Caco-2 (cell line): ENCODE measurements at regions not wholly inside any gene's neighbourhood (a gene's known extent, or its start where the extent isn't known, plus 50 kb on each side); places are given as distances from the start of the nearest gene placed in this dataset.

Source experiments
- BruUV-seq: library from RNA; stranded (reverse); fragments of 400-500 nt; replicated peaks from 2 replicates; lab custom pipeline; 2021; lab: Mats Ljungman, UMichigan
- CTCF ChIA-PET: fragments of 300-600 bp; sonication (Branson Sonifier 250); formaldehyde crosslinking; loops from one replicate; lab custom pipeline; 2022; ENCODE audit warnings: antibody characterized with exemption; lab: Charles Lee
- POLR2A ChIA-PET: fragments of 300-600 bp; sonication (Branson Sonifier 250); formaldehyde crosslinking; loops from one replicate; lab custom pipeline; 2022; ENCODE audit warnings: antibody characterized with exemption; lab: Charles Lee
- DNase-seq, 2 experiments: peaks; one replicate each; pipeline versions ENCODE4 v3.0.0 to v3.0.0-alpha.2; 2020 to 2022
- H3K27me3 ChIP-seq: replicated peaks from 2 replicates; pipeline ENCODE4 v1.6.0; 2011; ENCODE audit warnings: low read length; ENCODE audit not compliant: control insufficient read depth, insufficient read depth
- H3K36me3 ChIP-seq: 2 replicates; pipeline ENCODE4 v1.5.1; 2011; ENCODE audit warnings: low read length; ENCODE audit not compliant: control insufficient read depth, insufficient read depth
- H3K4me1 ChIP-seq: fragments of 250-450 bp; sonication (Bioruptor Pico); 2 replicates; pipeline ENCODE4 v1.5.1; 2020; ENCODE audit warnings: mild to moderate bottlenecking
- H3K4me3 ChIP-seq: 2 replicates; pipeline ENCODE4 v1.5.1; 2011; ENCODE audit warnings: low read depth, mild to moderate bottlenecking, control low read depth, low read length
- H3K9me3 ChIP-seq: fragments of 250-450 bp; sonication (Bioruptor Pico); 2 replicates; pipeline ENCODE4 v1.5.1; 2020; ENCODE audit warnings: mild to moderate bottlenecking, moderate library complexity
- H3K27ac Mint-ChIP-seq: one replicate; pipeline ENCODE4 v1.8.0; 2022; ENCODE audit warnings: mixed read lengths; ENCODE audit not compliant: unreplicated experiment
- H3K27me3 Mint-ChIP-seq: one replicate; pipeline ENCODE4 v1.8.0; 2022; ENCODE audit warnings: mixed read lengths; ENCODE audit not compliant: insufficient read depth, unreplicated experiment
- H3K36me3 Mint-ChIP-seq: one replicate; pipeline ENCODE4 v1.8.0; 2022; ENCODE audit warnings: mild to moderate bottlenecking, mixed read lengths; ENCODE audit not compliant: insufficient read depth, unreplicated experiment
- H3K4me1 Mint-ChIP-seq: one replicate; pipeline ENCODE4 v1.8.0; 2022; ENCODE audit warnings: low read depth, mixed read lengths; ENCODE audit not compliant: unreplicated experiment
- H3K4me3 Mint-ChIP-seq: one replicate; pipeline ENCODE4 v1.8.0; 2022; ENCODE audit warnings: mild to moderate bottlenecking, moderate library complexity, mixed read lengths; ENCODE audit not compliant: unreplicated experiment
- H3K9me3 Mint-ChIP-seq: one replicate; pipeline ENCODE4 v1.8.0; 2022; ENCODE audit warnings: mixed read lengths; ENCODE audit not compliant: unreplicated experiment
- CTCF ChIP-seq, 2 experiments: fragments of 200-600 bp in 1 of 2; IDR thresholded peaks; 1 replicate in 1 of 2; 2 replicates in 1 of 2; pipeline versions ENCODE4 v1.5.1 to v1.8.0; 2011 to 2022; ENCODE audit warnings: antibody characterized with exemption in 1 of 2, control low read depth in 1 of 2, inconsistent platforms in 1 of 2, low read depth in 1 of 2, low read length in 1 of 2, mild to moderate bottlenecking in 1 of 2, moderate library complexity in 1 of 2; ENCODE audit not compliant: insufficient read depth in 1 of 2, severe bottlenecking in 1 of 2, unreplicated experiment in 1 of 2
- intact Hi-C: fragments of 100-400 bp; cut with micrococcal nuclease; formaldehyde crosslinking; loops from one replicate; pipeline ENCODE4 v1.10.0; 2022; ENCODE audit not compliant: unreplicated experiment

- TF ChIP-seq CTCF (IDR thresholded peaks at IDR 0.05; ENCODE audit: insufficient read depth in 1 of 2, low read depth in 1 of 2, low read length in 1 of 2, severe bottlenecking in 1 of 2, unreplicated experiment in 1 of 2) = no peak
- Mint-ChIP-seq H3K27me3 (no peaks in the 10 kb centered on the region), H3K27ac (no peak overlapping the region), H3K4me3 (no peak overlapping the region), H3K4me1 (no peaks in the 10 kb centered on the region), H3K9me3 (no peaks in the 10 kb centered on the region), H3K36me3 (no peaks in the 10 kb centered on the region)
- Histone ChIP-seq H3K4me3 (no peak overlapping the region), H3K9me3 (no peaks in the 10 kb centered on the region), H3K36me3 (no peaks in the 10 kb centered on the region), H3K4me1 (no peaks in the 10 kb centered on the region), H3K27me3 (no peaks in the 10 kb centered on the region)
- ChIA-PET CTCF (no interaction called here), POLR2A (no interaction called here)
- DNase-seq = no peak
- BruUV-seq = no TSS peak
- intact Hi-C loops = no loop called here
Measured at GRCh38 chr18:51941999-51942398, 398.0 kb upstream of the DCC start.

GRCh38 chr18:51943281-51943680 is 396.7 kb upstream of the DCC start:
- H3K9me3 Mint-ChIP-seq = no peaks in the 10 kb centered on the region
- no peaks in the 10 kb centered on the region for H3K27me3 ChIP-seq
- CTCF ChIA-PET = no interaction called here

GRCh38 chr18:51946946-51947345 is 393.1 kb upstream of the DCC start:
- H3K27ac Mint-ChIP-seq = no peak overlapping the region
- no peak for DNase-seq
- Histone ChIP-seq H3K36me3 (no peaks in the 10 kb centered on the region), H3K27me3 (no peaks in the 10 kb centered on the region), H3K9me3 (no peaks in the 10 kb centered on the region), H3K4me1 (no peaks in the 10 kb centered on the region), H3K4me3 (no peak overlapping the region)
- H3K9me3 Mint-ChIP-seq = no peaks in the 10 kb centered on the region
- no TSS peak for BruUV-seq
- no peaks in the 10 kb centered on the region for H3K36me3 Mint-ChIP-seq
- no peaks in the 10 kb centered on the region for H3K4me1 Mint-ChIP-seq
- no peaks in the 10 kb centered on the region for H3K27me3 Mint-ChIP-seq
- TF ChIP-seq CTCF (IDR thresholded peaks at IDR 0.05; ENCODE audit: insufficient read depth in 1 of 2, low read depth in 1 of 2, low read length in 1 of 2, severe bottlenecking in 1 of 2, unreplicated experiment in 1 of 2) = no peak
- H3K4me3 Mint-ChIP-seq = no peak overlapping the region
- ChIA-PET POLR2A (no interaction called here), CTCF (no interaction called here)
- intact Hi-C loops = no loop called here

More at GRCh38 chr18:51943281-51943680, 396.7 kb upstream of the DCC start:
- H3K27ac Mint-ChIP-seq = no peak overlapping the region
- POLR2A ChIA-PET = no interaction called here
- H3K36me3 ChIP-seq = no peaks in the 10 kb centered on the region
- TF ChIP-seq CTCF (IDR thresholded peaks at IDR 0.05; ENCODE audit: insufficient read depth in 1 of 2, low read depth in 1 of 2, low read length in 1 of 2, severe bottlenecking in 1 of 2, unreplicated experiment in 1 of 2) = no peak
- no peak for DNase-seq
- H3K4me3 Mint-ChIP-seq = no peak overlapping the region
- no peak overlapping the region for H3K4me3 ChIP-seq
- no peaks in the 10 kb centered on the region for H3K4me1 Mint-ChIP-seq
- H3K4me1 ChIP-seq = no peaks in the 10 kb centered on the region
- intact Hi-C loops = no loop called here
- no peaks in the 10 kb centered on the region for H3K36me3 Mint-ChIP-seq
- no peaks in the 10 kb centered on the region for H3K27me3 Mint-ChIP-seq
- no TSS peak for BruUV-seq
- no peaks in the 10 kb centered on the region for H3K9me3 ChIP-seq
